Prostate gland (tissue), 2 donors: ENCODE measurements at regions not wholly inside any gene's neighbourhood (a gene's known extent, or its start where the extent isn't known, plus 50 kb on each side); places are given as distances from the start of the nearest gene placed in this dataset.

Source experiments
- POLR2A ChIP-seq: fragments of 450-650 bp; IDR thresholded peaks from one replicate; pipeline ENCODE4 v1.6.1; 2016; ENCODE audit warnings: antibody characterized with exemption, mild to moderate bottlenecking
- POLR2AphosphoS5 ChIP-seq: sonication (generic); formaldehyde crosslinking; IDR thresholded peaks from one replicate; pipeline ENCODE4 v1.6.1; 2017; ENCODE audit warnings: antibody characterized with exemption
- TF ChIP-seq, protein P1 (sequence below), 4 experiments: fragments of 200-600 bp in 2 of 4; fragments of 450-650 bp in 2 of 4; sonication (generic) in 2 of 4; IDR thresholded peaks; 1 replicate in 3 of 4; 2 replicates in 1 of 4; pipeline ENCODE4 v1.5.1; 2016 to 2019; ENCODE audit warnings: antibody characterized with exemption in 4 of 4, mild to moderate bottlenecking in 2 of 4, moderate library complexity in 2 of 4

DNA sequence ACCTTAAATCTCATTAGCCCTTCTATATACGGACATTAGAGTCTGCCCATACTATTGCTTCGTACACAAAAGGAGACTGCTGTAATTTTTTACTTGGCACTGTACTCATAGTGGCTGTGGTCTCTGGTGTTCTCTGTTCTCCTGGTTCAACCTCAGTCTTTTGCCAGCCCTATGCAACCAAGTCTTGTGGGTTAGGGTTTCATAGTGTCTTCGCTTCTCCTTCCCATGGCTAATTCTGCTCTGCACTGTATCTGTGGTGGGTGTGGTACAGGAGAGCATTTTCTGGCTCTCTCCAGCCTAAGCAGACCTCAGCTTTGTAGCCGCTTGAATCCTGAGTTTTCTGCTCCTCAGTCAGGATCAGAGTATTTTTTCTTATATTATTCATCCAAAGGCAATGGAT lies 981.2 kb downstream of the SQOR start:
- no peak for TF ChIP-seq POLR2A
- TF ChIP-seq, protein P1, sequence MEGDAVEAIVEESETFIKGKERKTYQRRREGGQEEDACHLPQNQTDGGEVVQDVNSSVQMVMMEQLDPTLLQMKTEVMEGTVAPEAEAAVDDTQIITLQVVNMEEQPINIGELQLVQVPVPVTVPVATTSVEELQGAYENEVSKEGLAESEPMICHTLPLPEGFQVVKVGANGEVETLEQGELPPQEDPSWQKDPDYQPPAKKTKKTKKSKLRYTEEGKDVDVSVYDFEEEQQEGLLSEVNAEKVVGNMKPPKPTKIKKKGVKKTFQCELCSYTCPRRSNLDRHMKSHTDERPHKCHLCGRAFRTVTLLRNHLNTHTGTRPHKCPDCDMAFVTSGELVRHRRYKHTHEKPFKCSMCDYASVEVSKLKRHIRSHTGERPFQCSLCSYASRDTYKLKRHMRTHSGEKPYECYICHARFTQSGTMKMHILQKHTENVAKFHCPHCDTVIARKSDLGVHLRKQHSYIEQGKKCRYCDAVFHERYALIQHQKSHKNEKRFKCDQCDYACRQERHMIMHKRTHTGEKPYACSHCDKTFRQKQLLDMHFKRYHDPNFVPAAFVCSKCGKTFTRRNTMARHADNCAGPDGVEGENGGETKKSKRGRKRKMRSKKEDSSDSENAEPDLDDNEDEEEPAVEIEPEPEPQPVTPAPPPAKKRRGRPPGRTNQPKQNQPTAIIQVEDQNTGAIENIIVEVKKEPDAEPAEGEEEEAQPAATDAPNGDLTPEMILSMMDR (IDR thresholded peaks at IDR 0.05): no peak
- TF ChIP-seq POLR2AphosphoS5: no peak
